ENCODE measurements at regions not wholly inside any gene's neighbourhood (a gene's known extent, or its start where the extent isn't known, plus 50 kb on each side); places are given as distances from the start of the nearest gene placed in this dataset.

DNA sequence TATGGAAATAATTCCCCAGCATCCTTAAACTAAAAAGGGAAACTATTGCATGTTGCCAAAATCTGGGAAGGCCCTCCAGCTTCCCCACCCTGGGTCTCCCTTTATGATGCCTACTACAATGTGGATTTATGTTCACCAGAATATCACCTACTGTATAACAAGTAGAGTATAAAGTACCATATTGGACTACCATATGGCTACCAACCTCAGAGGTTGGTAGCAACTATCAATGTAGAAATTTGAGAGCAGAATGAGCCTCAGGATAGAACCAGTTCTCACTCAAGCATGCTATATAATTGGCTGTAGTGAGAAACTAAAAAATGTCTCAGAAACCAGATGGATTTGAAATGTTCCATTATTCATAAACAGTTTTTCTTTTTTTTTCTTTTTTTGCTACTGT is 918.4 kb downstream of the MCTP2 start:
- TF ChIP-seq, protein P1, sequence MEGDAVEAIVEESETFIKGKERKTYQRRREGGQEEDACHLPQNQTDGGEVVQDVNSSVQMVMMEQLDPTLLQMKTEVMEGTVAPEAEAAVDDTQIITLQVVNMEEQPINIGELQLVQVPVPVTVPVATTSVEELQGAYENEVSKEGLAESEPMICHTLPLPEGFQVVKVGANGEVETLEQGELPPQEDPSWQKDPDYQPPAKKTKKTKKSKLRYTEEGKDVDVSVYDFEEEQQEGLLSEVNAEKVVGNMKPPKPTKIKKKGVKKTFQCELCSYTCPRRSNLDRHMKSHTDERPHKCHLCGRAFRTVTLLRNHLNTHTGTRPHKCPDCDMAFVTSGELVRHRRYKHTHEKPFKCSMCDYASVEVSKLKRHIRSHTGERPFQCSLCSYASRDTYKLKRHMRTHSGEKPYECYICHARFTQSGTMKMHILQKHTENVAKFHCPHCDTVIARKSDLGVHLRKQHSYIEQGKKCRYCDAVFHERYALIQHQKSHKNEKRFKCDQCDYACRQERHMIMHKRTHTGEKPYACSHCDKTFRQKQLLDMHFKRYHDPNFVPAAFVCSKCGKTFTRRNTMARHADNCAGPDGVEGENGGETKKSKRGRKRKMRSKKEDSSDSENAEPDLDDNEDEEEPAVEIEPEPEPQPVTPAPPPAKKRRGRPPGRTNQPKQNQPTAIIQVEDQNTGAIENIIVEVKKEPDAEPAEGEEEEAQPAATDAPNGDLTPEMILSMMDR (IDR thresholded peaks at IDR 0.05) = no peak
- no peak for TF ChIP-seq ZFX (IDR thresholded peaks at IDR 0.05; ENCODE audit: borderline replicate concordance)

All from 22Rv1 (cell line).